ENCODE measurements at regions not wholly inside any gene's neighbourhood (a gene's known extent, or its start where the extent isn't known, plus 50 kb on each side); places are given as distances from the start of the nearest gene placed in this dataset.

DNA sequence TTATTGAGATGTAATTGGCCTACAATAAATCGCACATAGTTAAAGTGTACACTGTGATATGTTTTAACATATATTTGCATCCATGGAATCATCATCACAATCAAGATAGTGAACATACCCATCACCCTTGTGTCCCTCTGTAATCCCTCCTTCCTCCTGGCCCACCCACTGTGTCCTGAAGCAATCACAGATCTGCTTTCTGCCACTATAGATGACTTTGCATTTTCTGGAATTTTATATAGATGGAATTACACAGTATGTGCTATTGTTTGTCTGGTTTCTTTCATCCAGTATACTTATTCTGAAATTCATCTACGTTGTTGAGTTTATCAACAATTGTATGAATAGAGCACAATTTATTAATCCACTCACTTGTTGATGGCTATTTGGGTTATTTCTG lies 181.3 kb downstream of the SNX10 start:
- CTCF ChIA-PET: no interaction called here
- intact Hi-C loops (cut with micrococcal nuclease): no loop called here

DNA sequence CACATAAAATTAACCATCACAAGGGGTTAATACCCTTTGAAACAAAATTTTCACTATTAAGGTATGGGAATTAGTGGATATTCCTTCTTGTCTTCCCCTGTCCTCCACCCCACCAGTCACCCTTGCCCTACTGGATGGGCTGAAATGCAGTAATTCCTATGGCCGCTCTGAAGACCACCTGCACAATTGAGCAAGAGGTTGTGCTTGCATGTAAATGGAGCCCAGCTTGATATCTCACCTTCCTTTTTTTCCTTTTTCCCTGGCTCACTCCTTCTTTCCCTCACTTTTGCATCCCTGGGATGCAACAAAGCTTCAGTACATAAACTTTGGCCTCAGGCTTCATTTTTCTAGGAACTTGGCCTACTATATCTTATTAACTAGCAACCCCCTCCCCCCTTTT lies 184.6 kb downstream of the SNX10 start:
- DNase-seq (no peak), ATAC-seq (no peak)
- Histone ChIP-seq H3K9ac (ENCODE audit: low read length) (no peak overlapping the region), H3K4me2 (ENCODE audit: low read length) (no peak overlapping the region), H3K36me3 (ENCODE audit: low read depth, low read length) (no peaks in the 10 kb centered on the region), H3K9me2 (replicated peaks; ENCODE audit: low read length) (no peaks in the 10 kb centered on the region), H3K27me3 (ENCODE audit: low read length) (no peaks in the 10 kb centered on the region), H3K4me3 (ENCODE audit: low read length) (no peak overlapping the region), H4K20me1 (ENCODE audit: low read length) (no peaks in the 10 kb centered on the region), H3K4me1 (ENCODE audit: insufficient read depth, low read length) (no peaks in the 10 kb centered on the region), H3K79me2 (ENCODE audit: low read length) (no peaks in the 10 kb centered on the region), H3K9me3 (ENCODE audit: low read length) (no peaks in the 10 kb centered on the region), H2AFZ (ENCODE audit: low read length) (no peak overlapping the region), H3K27ac (ENCODE audit: low read length) (no peak overlapping the region), H3F3A (ENCODE audit: low read length, unreplicated experiment) (no peaks in the 10 kb centered on the region)
- ChIA-PET CTCF (interaction anchor here (0.6 to 0.7 kb wide), 3 partner anchors 22 to 329 kb away, joined by 3 to 10 read pairs (median 6); no protein-coding TSS in a partner anchor), POLR2A (ENCODE audit: unreplicated experiment) (no interaction called here)
- TF ChIP-seq, protein P1, sequence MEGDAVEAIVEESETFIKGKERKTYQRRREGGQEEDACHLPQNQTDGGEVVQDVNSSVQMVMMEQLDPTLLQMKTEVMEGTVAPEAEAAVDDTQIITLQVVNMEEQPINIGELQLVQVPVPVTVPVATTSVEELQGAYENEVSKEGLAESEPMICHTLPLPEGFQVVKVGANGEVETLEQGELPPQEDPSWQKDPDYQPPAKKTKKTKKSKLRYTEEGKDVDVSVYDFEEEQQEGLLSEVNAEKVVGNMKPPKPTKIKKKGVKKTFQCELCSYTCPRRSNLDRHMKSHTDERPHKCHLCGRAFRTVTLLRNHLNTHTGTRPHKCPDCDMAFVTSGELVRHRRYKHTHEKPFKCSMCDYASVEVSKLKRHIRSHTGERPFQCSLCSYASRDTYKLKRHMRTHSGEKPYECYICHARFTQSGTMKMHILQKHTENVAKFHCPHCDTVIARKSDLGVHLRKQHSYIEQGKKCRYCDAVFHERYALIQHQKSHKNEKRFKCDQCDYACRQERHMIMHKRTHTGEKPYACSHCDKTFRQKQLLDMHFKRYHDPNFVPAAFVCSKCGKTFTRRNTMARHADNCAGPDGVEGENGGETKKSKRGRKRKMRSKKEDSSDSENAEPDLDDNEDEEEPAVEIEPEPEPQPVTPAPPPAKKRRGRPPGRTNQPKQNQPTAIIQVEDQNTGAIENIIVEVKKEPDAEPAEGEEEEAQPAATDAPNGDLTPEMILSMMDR (conservative IDR thresholded peaks at IDR 0.05; ENCODE audit: low read depth, low read length): no peak
- TF ChIP-seq EZH2phosphoT487 (IDR thresholded peaks at IDR 0.05; ENCODE audit: borderline replicate concordance, low read length) (no peak), EZH2 (IDR thresholded peaks at IDR 0.05; ENCODE audit: low read length, unreplicated experiment) (no peak)
- BruUV-seq (replicated peaks): no TSS peak
- intact Hi-C loops (cut with micrococcal nuclease): no loop called here

More for the DNA sequence above, 181.3 kb downstream of the SNX10 start:
- H3K4me2 ChIP-seq (ENCODE audit: low read length): no peak overlapping the region
- no peak overlapping the region for H3K9ac ChIP-seq (ENCODE audit: low read length)
- H3K4me3 ChIP-seq (ENCODE audit: low read length): no peak overlapping the region
- no peak for ATAC-seq
- TF ChIP-seq EZH2phosphoT487 (IDR thresholded peaks at IDR 0.05; ENCODE audit: borderline replicate concordance, low read length): no peak
- TF ChIP-seq, protein P1 (conservative IDR thresholded peaks at IDR 0.05; ENCODE audit: low read depth, low read length): no peak
- no peak for TF ChIP-seq EZH2 (IDR thresholded peaks at IDR 0.05; ENCODE audit: low read length, unreplicated experiment)
- no peaks in the 10 kb centered on the region for H3K4me1 ChIP-seq (ENCODE audit: insufficient read depth, low read length)
- POLR2A ChIA-PET (ENCODE audit: unreplicated experiment): no interaction called here
- no peaks in the 10 kb centered on the region for H3K27me3 ChIP-seq (ENCODE audit: low read length)
- H3K9me2 ChIP-seq (replicated peaks; ENCODE audit: low read length): no peaks in the 10 kb centered on the region
- H3K27ac ChIP-seq (ENCODE audit: low read length): no peak overlapping the region
- no peaks in the 10 kb centered on the region for H3K79me2 ChIP-seq (ENCODE audit: low read length)
- H4K20me1 ChIP-seq (ENCODE audit: low read length): no peaks in the 10 kb centered on the region
- no peak for DNase-seq
- no TSS peak for BruUV-seq (replicated peaks)
- no peaks in the 10 kb centered on the region for H3K9me3 ChIP-seq (ENCODE audit: low read length)
- no peak overlapping the region for H2AFZ ChIP-seq (ENCODE audit: low read length)
- no peaks in the 10 kb centered on the region for H3K36me3 ChIP-seq (ENCODE audit: low read depth, low read length)
- no peaks in the 10 kb centered on the region for H3F3A ChIP-seq (ENCODE audit: low read length, unreplicated experiment)

GRCh38 chr7:26477381-26477990 lies 185.8 kb downstream of the SNX10 start:
- ChIA-PET POLR2A (ENCODE audit: unreplicated experiment) (no interaction called here), CTCF (no interaction called here)
- no peaks in the 10 kb centered on the region for H3K36me3 ChIP-seq (ENCODE audit: low read depth, low read length)
- H3K4me3 ChIP-seq (ENCODE audit: low read length): no peak overlapping the region
- no peaks in the 10 kb centered on the region for H3K79me2 ChIP-seq (ENCODE audit: low read length)
- no peaks in the 10 kb centered on the region for H3K9me3 ChIP-seq (ENCODE audit: low read length)
- TF ChIP-seq, protein P1 (conservative IDR thresholded peaks at IDR 0.05; ENCODE audit: low read depth, low read length): no peak
- TF ChIP-seq EZH2phosphoT487 (IDR thresholded peaks at IDR 0.05; ENCODE audit: borderline replicate concordance, low read length) (no peak), EZH2 (IDR thresholded peaks at IDR 0.05; ENCODE audit: low read length, unreplicated experiment) (no peak)
- no peaks in the 10 kb centered on the region for H4K20me1 ChIP-seq (ENCODE audit: low read length)
- no peaks in the 10 kb centered on the region for H3K4me1 ChIP-seq (ENCODE audit: insufficient read depth, low read length)
- intact Hi-C loops (cut with micrococcal nuclease): no loop called here
- ATAC-seq (no peak), DNase-seq (no peak)
- no peak overlapping the region for H2AFZ ChIP-seq (ENCODE audit: low read length)
- BruUV-seq (replicated peaks): no TSS peak
- H3K27ac ChIP-seq (ENCODE audit: low read length): no peak overlapping the region
- H3K9ac ChIP-seq (ENCODE audit: low read length): no peak overlapping the region
- no peaks in the 10 kb centered on the region for H3K27me3 ChIP-seq (ENCODE audit: low read length)
- no peaks in the 10 kb centered on the region for H3F3A ChIP-seq (ENCODE audit: low read length, unreplicated experiment)
- no peak overlapping the region for H3K4me2 ChIP-seq (ENCODE audit: low read length)
- no peaks in the 10 kb centered on the region for H3K9me2 ChIP-seq (replicated peaks; ENCODE audit: low read length)

All from PC-3 (cell line).